ENCODE measurements at regions not wholly inside any gene's neighbourhood (a gene's known extent, or its start where the extent isn't known, plus 50 kb on each side); places are given as distances from the start of the nearest gene placed in this dataset.
"Not testable (repeated sequence)": the region's sequence is repeated elsewhere in the genome, so short reads cannot be mapped to it uniquely, and the experiment has no call there.

DNA sequence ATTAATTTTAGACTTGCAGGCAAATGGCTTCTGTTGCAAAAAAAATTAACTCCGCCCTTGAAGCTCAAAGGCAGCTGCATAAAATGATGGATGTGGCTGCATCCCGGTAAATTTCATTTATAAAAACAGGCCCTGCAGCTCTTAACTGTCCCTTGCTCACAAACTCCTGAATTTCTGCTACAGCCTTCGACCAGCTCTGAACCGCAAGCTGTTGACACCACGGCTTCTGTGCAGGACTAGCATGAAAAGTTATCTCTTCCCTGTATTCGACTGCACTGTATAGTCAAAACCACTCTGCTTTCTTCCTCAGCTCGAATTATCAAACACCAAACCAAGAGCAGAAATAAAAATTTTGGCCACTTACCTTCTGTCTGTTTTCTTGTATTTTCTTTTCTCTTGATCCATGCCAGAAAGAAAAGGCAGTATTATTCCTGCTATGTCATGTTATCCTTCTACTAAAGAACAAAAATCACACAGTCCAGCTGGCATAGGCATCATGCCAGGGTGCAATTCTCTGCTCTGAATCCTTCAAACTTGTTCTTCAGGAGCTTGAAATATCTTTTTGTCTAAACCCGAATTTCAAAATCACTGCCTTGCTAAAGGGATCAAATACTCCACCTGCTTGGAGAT is 195.5 kb upstream of the NCAM2 start:
- Mint-ChIP-seq H3K4me3 (no peak overlapping the region), H3K9me3 (no peaks in the 10 kb centered on the region), H3K27me3 (no peaks in the 10 kb centered on the region), H3K27ac (no peak overlapping the region), H3K36me3 (no peaks in the 10 kb centered on the region), H3K4me1 (no peaks in the 10 kb centered on the region)
- ATAC-seq (ENCODE audit: low read depth) (no peak), DNase-seq (ENCODE audit: low spot score in 2 of 2) (no peak)

DNA sequence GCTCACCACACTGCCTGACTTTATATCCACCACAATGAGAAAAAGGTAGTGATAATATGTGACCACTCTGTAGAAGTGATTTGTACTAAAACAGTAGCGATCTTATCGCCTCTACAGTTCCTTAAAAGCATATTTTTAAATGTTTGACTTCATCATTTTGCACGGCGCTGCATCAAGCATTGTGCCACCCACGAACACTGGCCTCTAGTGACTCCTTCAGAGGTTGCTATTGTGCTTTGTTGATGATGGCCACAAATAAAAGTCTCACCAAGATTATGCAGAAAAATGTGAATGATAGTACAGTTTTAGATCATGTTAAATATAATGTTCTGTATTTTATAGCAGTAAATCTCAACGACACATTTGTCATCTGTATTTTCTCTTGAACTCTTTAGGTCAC is 186.5 kb upstream of the NCAM2 start:
- H3K27ac Mint-ChIP-seq, result no peak overlapping the region
- peaks cover 2% of the 10 kb centered on the region for H3K9me3 Mint-ChIP-seq
- H3K4me3 Mint-ChIP-seq, result no peak overlapping the region
- DNase-seq (ENCODE audit: low spot score in 2 of 2) (no peak), ATAC-seq (ENCODE audit: low read depth) (no peak)
- H3K4me1 Mint-ChIP-seq, result no peaks in the 10 kb centered on the region
- no peaks in the 10 kb centered on the region for H3K27me3 Mint-ChIP-seq
- H3K36me3 Mint-ChIP-seq, result no peaks in the 10 kb centered on the region

DNA sequence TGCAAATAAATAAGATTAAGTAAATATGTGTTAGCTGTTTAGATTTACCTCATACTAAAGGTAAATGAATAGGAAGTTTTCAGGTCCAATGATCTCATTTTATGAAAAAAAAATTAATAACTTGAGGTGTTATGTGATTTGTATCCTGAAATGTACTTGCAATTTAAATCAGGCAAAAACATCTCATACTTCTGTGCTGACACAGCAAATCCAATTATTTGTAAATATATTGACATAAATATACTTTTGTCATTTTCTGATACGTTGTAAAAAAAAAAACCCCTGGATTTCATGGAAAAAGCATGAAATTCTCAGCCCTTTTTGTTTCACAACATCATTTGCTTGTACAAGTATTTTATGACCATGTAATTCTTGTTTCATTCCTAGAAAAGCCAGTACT is 184.1 kb upstream of the NCAM2 start:
- no peaks in the 10 kb centered on the region for H3K36me3 Mint-ChIP-seq
- H3K4me1 Mint-ChIP-seq, result no peaks in the 10 kb centered on the region
- H3K27me3 Mint-ChIP-seq, result no peaks in the 10 kb centered on the region
- H3K4me3 Mint-ChIP-seq, result no peak overlapping the region
- peaks cover 1% of the 10 kb centered on the region for H3K9me3 Mint-ChIP-seq
- H3K27ac Mint-ChIP-seq, result no peak overlapping the region
- DNase-seq (ENCODE audit: low spot score in 2 of 2) (no peak), ATAC-seq (ENCODE audit: low read depth) (no peak)

DNA sequence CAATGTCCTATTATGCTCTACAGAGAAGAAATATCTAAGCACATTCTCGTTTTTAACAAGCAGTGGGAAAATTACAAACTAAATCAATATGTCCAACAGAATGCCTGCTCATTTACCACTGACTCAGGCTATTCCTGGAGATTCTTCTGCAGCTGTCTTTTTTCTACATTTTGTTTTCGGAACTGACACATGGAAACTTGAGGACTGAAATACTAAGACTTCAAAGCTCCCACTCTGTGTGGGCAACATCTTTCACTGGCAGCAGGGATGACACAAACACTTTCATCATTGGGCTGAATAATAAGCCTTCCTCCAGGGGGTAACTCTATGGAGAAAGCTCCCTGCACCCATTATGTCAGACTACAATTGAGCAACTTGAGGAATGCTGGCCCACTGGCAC is 175.5 kb upstream of the NCAM2 start:
- ATAC-seq (ENCODE audit: low read depth), result no peak
- Mint-ChIP-seq H3K9me3 (no peaks in the 10 kb centered on the region), H3K36me3 (no peaks in the 10 kb centered on the region), H3K4me1 (no peaks in the 10 kb centered on the region), H3K27me3 (no peaks in the 10 kb centered on the region), H3K27ac (no peak overlapping the region), H3K4me3 (no peak overlapping the region)
- DNase-seq (ENCODE audit: low spot score in 2 of 2), result no peak

DNA sequence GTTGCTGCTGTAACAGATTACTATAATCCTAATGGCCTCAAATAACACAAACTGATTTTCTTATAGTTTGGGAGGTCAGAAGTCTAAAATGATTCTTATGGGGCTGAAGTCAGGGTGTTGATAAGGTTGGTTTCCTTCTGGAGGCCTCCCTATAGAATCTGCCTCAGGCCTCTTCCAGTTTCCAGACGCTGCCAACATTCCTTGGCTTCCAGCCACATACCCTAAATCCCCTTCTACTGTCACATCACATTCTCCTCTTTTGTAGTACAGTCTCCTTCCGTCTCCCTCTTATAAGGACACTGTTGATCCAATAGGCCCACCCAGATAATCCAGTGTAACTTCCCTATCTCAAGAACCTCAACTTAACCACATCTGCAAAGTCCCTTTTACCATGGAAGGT is 145.3 kb upstream of the NCAM2 start:
- no peaks in the 10 kb centered on the region for H3K27me3 Mint-ChIP-seq
- no peak overlapping the region for H3K27ac Mint-ChIP-seq
- ATAC-seq (ENCODE audit: low read depth) (no peak), DNase-seq (ENCODE audit: low spot score in 2 of 2) (no peak)
- no peaks in the 10 kb centered on the region for H3K9me3 Mint-ChIP-seq
- H3K4me1 Mint-ChIP-seq, result no peaks in the 10 kb centered on the region
- H3K36me3 Mint-ChIP-seq, result no peaks in the 10 kb centered on the region
- H3K4me3 Mint-ChIP-seq, result no peak overlapping the region

DNA sequence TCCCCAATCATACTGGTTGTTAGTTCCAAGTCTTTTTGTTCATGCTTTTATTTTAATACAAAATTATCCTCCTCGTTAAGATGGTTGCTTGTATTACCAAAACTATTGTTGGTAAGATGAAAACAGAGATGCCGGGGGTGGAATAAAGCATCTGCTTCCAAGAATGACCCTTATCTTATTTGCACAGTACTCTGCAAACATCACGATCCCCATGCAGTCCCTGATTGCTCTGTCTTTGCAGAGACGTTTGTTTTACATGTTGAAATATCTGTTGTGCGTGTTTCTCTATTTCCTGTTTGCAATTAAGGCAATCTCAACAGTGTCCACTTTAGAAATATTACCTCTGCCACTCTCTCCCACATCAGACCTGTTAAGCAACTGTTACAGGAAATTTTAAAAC is 141.3 kb upstream of the NCAM2 start:
- no peak for ATAC-seq (ENCODE audit: low read depth)
- Mint-ChIP-seq H3K4me1 (no peaks in the 10 kb centered on the region), H3K9me3 (peaks cover 3% of the 10 kb centered on the region)

DNA sequence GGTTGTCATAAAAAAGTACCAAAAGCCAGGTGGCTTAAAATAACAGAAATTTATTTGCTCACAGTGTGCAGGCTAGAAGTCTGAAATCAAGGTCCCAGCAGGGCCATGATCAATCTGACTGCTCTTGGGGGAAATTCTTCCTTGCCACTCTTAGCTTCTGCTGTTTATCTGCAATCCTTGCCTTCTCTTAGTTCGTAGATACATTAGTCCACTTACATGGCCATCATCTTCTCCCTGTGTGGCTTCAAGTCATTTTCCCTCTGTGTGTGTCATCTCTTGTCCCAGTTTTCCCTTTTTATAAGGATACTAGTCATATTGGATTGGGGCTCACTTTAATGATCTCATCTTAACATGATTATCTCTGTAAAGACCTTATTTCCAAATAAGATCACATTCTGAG is 124.0 kb upstream of the NCAM2 start:
- DNase-seq (ENCODE audit: low spot score in 2 of 2) (no peak), ATAC-seq (ENCODE audit: low read depth) (no peak)
- H3K27me3 Mint-ChIP-seq, result no peaks in the 10 kb centered on the region
- H3K36me3 Mint-ChIP-seq, result no peaks in the 10 kb centered on the region
- no peak overlapping the region for H3K27ac Mint-ChIP-seq
- no peak overlapping the region for H3K4me3 Mint-ChIP-seq
- no peaks in the 10 kb centered on the region for H3K4me1 Mint-ChIP-seq
- H3K9me3 Mint-ChIP-seq, result peaks cover 3% of the 10 kb centered on the region

More for the DNA sequence above, 141.3 kb upstream of the NCAM2 start:
- DNase-seq (ENCODE audit: low spot score in 2 of 2), result no peak
- Mint-ChIP-seq H3K36me3 (no peaks in the 10 kb centered on the region), H3K4me3 (no peak overlapping the region), H3K27ac (no peak overlapping the region), H3K27me3 (no peaks in the 10 kb centered on the region)

DNA sequence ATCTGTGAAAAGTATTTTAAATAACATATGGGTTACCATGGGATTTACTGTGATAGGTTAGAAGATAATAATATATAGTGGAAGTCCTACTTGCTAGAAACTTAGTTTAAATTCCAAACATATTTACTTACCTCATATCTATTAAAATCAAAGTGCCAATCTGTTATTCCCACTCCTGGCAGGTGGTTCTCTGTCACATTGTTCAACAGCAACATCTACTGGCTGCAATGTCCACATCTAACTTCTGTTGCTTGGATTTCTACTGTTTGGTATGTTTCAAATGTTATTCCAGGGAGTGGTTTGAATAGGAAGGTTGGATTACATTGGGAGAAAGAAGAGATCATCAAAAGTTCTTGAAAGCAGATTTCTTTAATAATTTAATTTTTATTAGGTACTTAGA is 122.5 kb upstream of the NCAM2 start:
- ATAC-seq (ENCODE audit: low read depth) (no peak), DNase-seq (ENCODE audit: low spot score in 2 of 2) (no peak)
- Mint-ChIP-seq H3K27me3 (no peaks in the 10 kb centered on the region), H3K4me3 (no peak overlapping the region), H3K4me1 (no peaks in the 10 kb centered on the region), H3K27ac (no peak overlapping the region), H3K36me3 (no peaks in the 10 kb centered on the region), H3K9me3 (no peaks in the 10 kb centered on the region)

DNA sequence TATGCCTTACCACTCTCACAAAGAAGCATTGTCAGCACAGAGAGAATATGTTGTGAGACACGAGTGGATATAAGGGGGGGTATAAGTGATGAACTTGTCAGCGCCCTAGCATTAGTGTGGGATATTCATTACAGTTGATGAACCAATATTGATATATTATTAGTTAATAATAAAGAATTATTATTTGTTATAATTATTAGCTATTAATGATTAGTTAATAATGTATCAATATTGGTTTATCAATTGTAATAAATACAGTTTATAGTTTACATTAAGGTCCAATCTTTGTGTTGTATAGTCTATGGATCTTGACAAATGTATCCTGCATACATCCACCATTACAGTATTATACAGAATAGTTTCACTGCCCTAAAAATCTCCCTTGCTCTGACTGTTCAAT is 120.2 kb upstream of the NCAM2 start:
- ATAC-seq (ENCODE audit: low read depth) (no peak), DNase-seq (ENCODE audit: low spot score in 2 of 2) (no peak)
- Mint-ChIP-seq H3K4me1 (peaks cover 3% of the 10 kb centered on the region), H3K27me3 (no peaks in the 10 kb centered on the region), H3K4me3 (no peak overlapping the region), H3K27ac (no peak overlapping the region), H3K9me3 (no peaks in the 10 kb centered on the region), H3K36me3 (no peaks in the 10 kb centered on the region)

DNA sequence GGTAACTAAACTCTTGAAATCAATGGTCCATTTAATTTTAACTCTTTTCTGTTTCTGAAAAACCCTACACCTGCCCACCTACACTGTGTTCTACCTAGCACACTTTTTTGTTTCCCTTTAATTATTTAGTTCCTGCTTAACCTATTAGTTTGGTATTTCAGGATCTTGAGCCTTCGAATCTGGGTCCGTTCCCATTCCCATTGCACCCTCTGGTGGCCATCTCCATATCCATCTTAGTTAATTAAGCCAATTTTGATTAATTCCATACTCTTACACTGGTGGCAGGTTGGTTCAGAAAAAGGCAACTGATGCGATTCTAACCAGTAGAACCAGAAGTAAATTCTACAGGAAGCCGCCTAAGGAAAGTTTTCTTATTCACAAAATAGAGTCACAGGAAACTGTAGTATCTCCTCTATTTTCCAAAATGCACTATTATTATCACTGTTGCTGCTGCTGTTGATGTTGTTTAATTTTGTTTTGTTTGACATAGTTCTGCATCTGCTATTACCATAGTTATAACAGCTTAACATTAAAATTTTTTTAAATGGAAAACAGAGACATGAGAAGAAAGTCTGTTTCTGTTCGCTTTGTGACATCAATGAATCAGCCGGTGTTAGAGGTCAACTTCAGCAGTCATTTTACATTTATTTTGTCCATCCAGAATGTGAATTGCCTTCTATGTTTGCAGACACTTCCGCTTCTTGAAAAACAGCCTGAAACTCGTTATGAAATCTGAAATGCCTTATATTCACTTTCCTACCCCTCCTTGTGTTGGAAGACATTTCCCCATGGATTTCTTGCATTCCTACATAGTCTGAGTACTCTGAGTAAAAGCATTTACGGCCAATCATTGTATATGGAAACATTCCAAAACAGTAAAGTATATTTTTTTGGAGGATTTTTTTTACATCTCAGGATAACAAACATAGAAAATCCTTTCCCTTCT is 115.5 kb upstream of the NCAM2 start:
- Mint-ChIP-seq H3K27me3 (no peaks in the 10 kb centered on the region), H3K27ac (no peak overlapping the region), H3K36me3 (no peaks in the 10 kb centered on the region), H3K9me3 (no peaks in the 10 kb centered on the region), H3K4me3 (no peak overlapping the region), H3K4me1 (peaks cover 3% of the 10 kb centered on the region)
- DNase-seq (ENCODE audit: low spot score in 2 of 2) (no peak), ATAC-seq (ENCODE audit: low read depth) (no peak)

DNA sequence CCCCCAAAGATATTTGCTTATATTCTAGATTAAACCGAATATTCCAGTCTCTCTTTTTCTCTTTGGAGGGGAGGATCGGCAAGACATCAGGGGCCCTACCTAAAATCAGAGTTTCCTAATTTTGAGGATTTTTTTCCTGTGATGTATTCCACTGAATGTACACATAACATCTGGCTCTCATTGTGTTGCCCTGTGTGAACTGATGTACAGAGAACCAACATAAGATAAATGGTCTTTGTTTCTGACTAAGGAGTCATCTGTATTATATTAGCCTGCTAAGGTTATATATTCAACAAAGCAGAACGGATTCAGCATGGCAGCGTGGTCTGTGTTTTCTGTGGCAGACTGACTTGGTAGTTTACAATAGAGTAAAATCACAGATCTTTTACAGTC is 114.8 kb upstream of the NCAM2 start:
- Mint-ChIP-seq H3K27me3 (no peaks in the 10 kb centered on the region), H3K4me1 (peaks cover 3% of the 10 kb centered on the region), H3K4me3 (no peak overlapping the region), H3K27ac (no peak overlapping the region), H3K9me3 (no peaks in the 10 kb centered on the region), H3K36me3 (no peaks in the 10 kb centered on the region)
- no peak for ATAC-seq (ENCODE audit: low read depth)
- no peak for DNase-seq (ENCODE audit: low spot score in 2 of 2)

DNA sequence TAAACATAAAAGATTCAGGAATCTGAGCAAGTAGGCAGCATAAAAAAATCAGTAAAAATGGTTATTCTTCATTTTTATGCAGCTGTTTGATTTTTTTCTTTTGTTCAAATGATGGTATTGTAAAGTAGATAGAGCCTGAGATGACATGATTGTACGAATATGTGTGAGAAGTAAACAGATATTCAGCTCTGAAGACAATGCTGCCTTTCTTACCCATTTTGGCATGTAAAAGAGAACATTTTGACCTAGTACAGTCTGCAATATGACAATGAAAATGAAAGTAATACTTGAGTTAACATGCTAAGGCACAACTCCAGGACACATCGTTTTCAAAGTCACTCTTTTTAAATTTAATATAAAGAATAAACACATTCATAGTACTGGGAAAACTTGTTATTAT is 95.7 kb upstream of the NCAM2 start:
- H3K27me3 Mint-ChIP-seq, result no peaks in the 10 kb centered on the region
- no peaks in the 10 kb centered on the region for H3K4me1 Mint-ChIP-seq
- no peak overlapping the region for H3K27ac Mint-ChIP-seq
- H3K9me3 Mint-ChIP-seq, result no peaks in the 10 kb centered on the region
- no peaks in the 10 kb centered on the region for H3K36me3 Mint-ChIP-seq
- ATAC-seq (ENCODE audit: low read depth) (no peak), DNase-seq (ENCODE audit: low spot score in 2 of 2) (no peak)
- H3K4me3 Mint-ChIP-seq, result no peak overlapping the region

DNA sequence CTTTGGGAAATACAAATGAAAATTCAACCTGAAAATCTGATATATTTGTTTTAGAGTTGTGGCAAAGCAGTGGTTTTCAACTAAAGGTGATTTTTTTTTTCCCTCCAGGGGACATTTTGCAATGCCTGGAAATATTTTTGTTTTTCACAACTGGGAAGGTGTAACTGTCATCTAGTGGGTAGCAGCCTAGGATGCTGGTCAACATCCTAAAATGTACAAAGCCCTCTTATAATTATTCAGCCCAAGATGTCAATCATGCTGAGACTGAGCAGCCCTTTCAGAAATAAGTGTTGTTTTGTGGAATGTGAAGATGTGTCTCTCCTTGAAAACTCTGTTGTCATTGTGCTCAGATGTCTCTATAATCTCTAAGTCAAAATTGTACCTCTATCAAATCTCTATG is 95.2 kb upstream of the NCAM2 start:
- H3K9me3 Mint-ChIP-seq, result no peaks in the 10 kb centered on the region
- no peak for ATAC-seq (ENCODE audit: low read depth)

DNA sequence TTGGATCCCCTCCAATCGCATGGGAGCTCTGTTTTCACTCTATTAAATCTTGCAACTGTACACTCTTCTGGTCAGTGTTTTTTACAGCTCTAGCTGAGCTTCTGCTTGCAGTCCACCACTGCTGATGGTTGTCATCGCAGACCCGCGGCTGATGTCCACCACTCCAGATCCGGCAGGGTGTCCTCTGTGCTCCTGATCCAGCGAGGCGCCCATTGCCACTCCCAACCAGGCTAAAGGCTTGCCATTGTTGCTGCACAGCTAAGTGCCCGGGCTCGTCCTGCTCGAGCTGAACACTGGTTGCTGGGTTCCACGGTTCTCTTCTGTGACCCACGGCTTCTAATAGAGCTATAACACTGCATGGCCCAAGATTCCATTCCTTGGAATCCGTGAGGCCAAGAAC is 70.7 kb upstream of the NCAM2 start:
- H3K9me3 Mint-ChIP-seq; ATAC-seq (ENCODE audit: low read depth); H3K27me3 Mint-ChIP-seq; H3K4me3 Mint-ChIP-seq; H3K36me3 Mint-ChIP-seq; H3K4me1 Mint-ChIP-seq; H3K27ac Mint-ChIP-seq; DNase-seq (ENCODE audit: low spot score in 2 of 2): not testable (repeated sequence)

More for the DNA sequence above, 95.2 kb upstream of the NCAM2 start:
- no peak overlapping the region for H3K4me3 Mint-ChIP-seq
- DNase-seq (ENCODE audit: low spot score in 2 of 2), result no peak
- H3K4me1 Mint-ChIP-seq, result no peaks in the 10 kb centered on the region
- H3K36me3 Mint-ChIP-seq, result no peaks in the 10 kb centered on the region
- no peak overlapping the region for H3K27ac Mint-ChIP-seq
- no peaks in the 10 kb centered on the region for H3K27me3 Mint-ChIP-seq

DNA sequence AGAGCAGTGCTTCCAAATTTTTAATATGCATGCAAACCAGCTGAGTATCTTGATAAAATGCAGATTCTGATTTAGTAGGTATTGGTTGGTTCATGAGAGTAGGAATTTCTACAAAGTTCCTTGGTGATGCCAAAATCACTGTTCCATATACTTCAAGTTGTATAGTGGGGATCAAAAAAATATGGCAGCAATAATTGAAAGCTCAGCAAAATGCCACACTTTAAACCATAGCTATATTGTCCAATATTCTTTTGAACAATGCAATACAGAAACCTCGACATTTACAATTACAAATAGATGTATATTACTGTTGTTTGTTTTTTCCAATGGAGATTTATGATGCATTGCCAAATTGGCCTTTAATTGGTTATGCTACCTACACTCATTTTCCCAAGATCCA is 55.7 kb upstream of the NCAM2 start:
- peaks cover 3% of the 10 kb centered on the region for H3K9me3 Mint-ChIP-seq
- no peak overlapping the region for H3K4me3 Mint-ChIP-seq
- H3K4me1 Mint-ChIP-seq, result no peaks in the 10 kb centered on the region
- H3K27ac Mint-ChIP-seq, result no peak overlapping the region
- ATAC-seq (ENCODE audit: low read depth) (no peak), DNase-seq (ENCODE audit: low spot score in 2 of 2) (no peak)
- no peaks in the 10 kb centered on the region for H3K36me3 Mint-ChIP-seq
- no peaks in the 10 kb centered on the region for H3K27me3 Mint-ChIP-seq
